ENCODE measurements at regions not wholly inside any gene's neighbourhood (a gene's known extent, or its start where the extent isn't known, plus 50 kb on each side); places are given as distances from the start of the nearest gene placed in this dataset. TPM values are rescaled to one million over a fixed set of nuclear protein-coding genes. Genes with fewer than 3 reads are reported as not detected.

GRCh38 chr6:22222469-22222868 lies 74.4 kb downstream of the PRL start:
- Histone ChIP-seq H3K27ac (no peak overlapping the region), H3K27me3 (no peaks in the 10 kb centered on the region), H3K4me3 (no peak overlapping the region), H3K36me3 (no peaks in the 10 kb centered on the region), H3K4me1 (no peaks in the 10 kb centered on the region), H3K9me3 (no peaks in the 10 kb centered on the region)
- TF ChIP-seq CTCF (IDR thresholded peaks at IDR 0.05) (no peak), EP300 (IDR thresholded peaks at IDR 0.05) (no peak), POLR2A (IDR thresholded peaks at IDR 0.05) (no peak)
- no peak for DNase-seq (ENCODE audit: low spot score in 2 of 2)
- 67 to 69% methylated on average over 6 of the region's 6 CpGs for WGBS, 2 donors

GRCh38 chr6:22227824-22228610 lies 68.8 kb downstream of the PRL start:
- Histone ChIP-seq H3K27me3 (no peaks in the 10 kb centered on the region), H3K27ac (no peak overlapping the region), H3K36me3 (no peaks in the 10 kb centered on the region), H3K4me3 (no peak overlapping the region), H3K9me3 (no peaks in the 10 kb centered on the region), H3K4me1 (no peaks in the 10 kb centered on the region)
- TF ChIP-seq POLR2A (IDR thresholded peaks at IDR 0.05) (no peak), EP300 (IDR thresholded peaks at IDR 0.05) (no peak), CTCF (IDR thresholded peaks at IDR 0.05) (no peak)
- no peak for DNase-seq (ENCODE audit: low spot score in 2 of 2)
- WGBS, 2 donors, result 56 to 58% methylated on average over 2 of the region's 2 CpGs

GRCh38 chr6:22231050-22231449 lies 65.8 kb downstream of the PRL start:
- H3K27ac ChIP-seq, result no peak overlapping the region
- TF ChIP-seq EP300 (IDR thresholded peaks at IDR 0.05) (no peak), POLR2A (IDR thresholded peaks at IDR 0.05) (no peak)
- DNase-seq (ENCODE audit: low spot score in 2 of 2), result no peak
- H3K36me3 ChIP-seq, result no peaks in the 10 kb centered on the region
- H3K9me3 ChIP-seq, result no peaks in the 10 kb centered on the region
- WGBS, 2 donors, result 92 to 94% methylated on average over 7 of the region's 7 CpGs
- H3K27me3 ChIP-seq, result no peaks in the 10 kb centered on the region
- no peaks in the 10 kb centered on the region for H3K4me1 ChIP-seq
- H3K4me3 ChIP-seq, result no peak overlapping the region

- TF ChIP-seq EP300 (IDR thresholded peaks at IDR 0.05) (no peak), POLR2A (IDR thresholded peaks at IDR 0.05) (no peak), CTCF (IDR thresholded peaks at IDR 0.05) (no peak)
- no peaks in the 10 kb centered on the region for H3K4me1 ChIP-seq
- H3K27ac ChIP-seq, result no peak overlapping the region
- DNase-seq (ENCODE audit: low spot score in 2 of 2), result no peak
- 92 to 94% methylated on average over 4 of the region's 4 CpGs for WGBS, 2 donors
- H3K4me3 ChIP-seq, result no peak overlapping the region
- H3K9me3 ChIP-seq, result no peaks in the 10 kb centered on the region
- no peaks in the 10 kb centered on the region for H3K36me3 ChIP-seq
- H3K27me3 ChIP-seq, result no peaks in the 10 kb centered on the region
These were observed 65.2 kb downstream of the PRL start for GRCh38 chr6:22231616-22232015.

- 69 to 73% methylated on average over 6 of the region's 6 CpGs for WGBS, 2 donors
- no peak overlapping the region for H3K27ac ChIP-seq
- no peak for DNase-seq (ENCODE audit: low spot score in 2 of 2)
- H3K4me1 ChIP-seq, result peaks cover 0 to 7% (median 0%) of the 10 kb centered on the region in 4 donors
- H3K4me3 ChIP-seq, result no peak overlapping the region
- no peaks in the 10 kb centered on the region for H3K36me3 ChIP-seq
- no peaks in the 10 kb centered on the region for H3K9me3 ChIP-seq
- no peaks in the 10 kb centered on the region for H3K27me3 ChIP-seq
- no peak for TF ChIP-seq EP300 (IDR thresholded peaks at IDR 0.05)
These were observed 60.0 kb downstream of the PRL start for GRCh38 chr6:22236626-22237414.

Small RNAs in the stretch of these regions (small RNA-seq; reads per million reads assigned to genes)
- not detected for gene AL136313.1
